ENCODE measurements at regions not wholly inside any gene's neighbourhood (a gene's known extent, or its start where the extent isn't known, plus 50 kb on each side); places are given as distances from the start of the nearest gene placed in this dataset.
"Not testable (repeated sequence)": the region's sequence is repeated elsewhere in the genome, so short reads cannot be mapped to it uniquely, and the experiment has no call there.

DNA sequence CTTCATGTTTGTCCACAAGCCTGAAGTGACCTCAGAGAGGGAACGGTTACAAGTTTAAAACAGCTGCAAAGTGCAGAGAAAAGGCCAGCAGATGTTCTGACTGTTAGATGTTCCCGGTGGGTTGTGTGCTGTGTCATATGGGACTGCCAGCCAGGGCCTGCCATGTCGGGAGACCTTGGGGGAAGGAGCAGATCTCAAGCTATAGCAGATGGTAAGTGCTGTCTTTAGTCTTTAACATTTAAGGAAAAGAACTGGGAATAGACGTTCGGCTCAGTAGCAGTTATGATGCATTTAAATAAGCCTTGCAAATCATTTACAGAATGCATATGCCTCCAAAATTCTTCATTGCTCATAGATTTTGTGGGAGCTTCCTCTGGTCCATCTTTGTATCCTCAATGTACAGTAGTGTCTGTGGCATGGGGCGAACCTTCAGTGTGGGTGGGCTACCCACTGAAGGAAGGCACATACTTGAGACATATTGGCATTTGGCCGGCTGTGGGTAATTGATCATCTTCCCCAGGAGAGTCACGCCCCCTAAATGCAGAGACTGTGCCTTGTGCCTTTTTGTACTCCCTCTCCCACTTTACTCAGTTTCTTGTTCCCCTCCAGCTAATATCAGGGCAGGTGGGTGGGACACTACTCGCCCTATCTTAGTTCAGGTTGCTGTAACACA lies 131.9 kb downstream of the NPIPB5 start:
- Mint-ChIP-seq H3K4me3 (no peak overlapping the region), H3K27me3 (no peaks in the 10 kb centered on the region), H3K27ac (no peak overlapping the region), H3K9me3 (ENCODE audit: insufficient read depth) (no peaks in the 10 kb centered on the region), H3K4me1 (no peaks in the 10 kb centered on the region)
- Histone ChIP-seq H3K4me3 (ENCODE audit: control extremely low read depth in 1 of 5, extremely low read depth in 1 of 5, insufficient read depth in 1 of 5, low read depth in 2 of 5, low read length in 4 of 5) (no peak overlapping the region), H3K9me3 (ENCODE audit: control extremely low read depth in 1 of 3, control insufficient read depth in 2 of 3, insufficient read depth in 1 of 3, low read length in 2 of 3) (peaks cover under 1 to 3% (median 1%) of the 10 kb centered on the region in 3 donors), H3K4me1 (ENCODE audit: control insufficient read depth in 2 of 2, insufficient read depth in 2 of 2, low read length in 2 of 2) (no peaks in the 10 kb centered on the region), H3K27ac (ENCODE audit: low read length in 2 of 2) (no peak overlapping the region), H2AFZ (ENCODE audit: insufficient read depth, low read depth, low read length, poor library complexity, severe bottlenecking) (no peak overlapping the region), H3K79me2 (ENCODE audit: control insufficient read depth, insufficient read depth, low read length) (no peaks in the 10 kb centered on the region), H3K9ac (ENCODE audit: low read length) (no peak overlapping the region), H3K4me2 (replicated peaks; ENCODE audit: low read depth, low read length, poor library complexity, severe bottlenecking) (no peak overlapping the region), H3K36me3 (replicated peaks in 1 of 2; ENCODE audit: control extremely low read depth in 1 of 2, control insufficient read depth in 1 of 2, extremely low read depth in 1 of 2, insufficient read depth in 2 of 2, low read length in 1 of 2) (no peaks in the 10 kb centered on the region), H3K27me3 (replicated peaks in 1 of 4; ENCODE audit: control extremely low read depth in 1 of 4, control insufficient read depth in 3 of 4, insufficient read depth in 4 of 4, low read length in 3 of 4) (peaks cover 0 to 21% (median 15%) of the 10 kb centered on the region in 4 experiments), H4K20me1 (ENCODE audit: control insufficient read depth, insufficient read depth, low read length, poor library complexity, severe bottlenecking) (no peaks in the 10 kb centered on the region)
- WGBS (ENCODE audit: insufficient coverage), result 84% methylated on average over 8 of the region's 9 CpGs
- ATAC-seq (ENCODE audit: low read depth) (no peak), DNase-seq (no peak)
- CTCF ChIA-PET, result no interaction called here
- intact Hi-C loops (cut with micrococcal nuclease), result no loop called here
- TF ChIP-seq, protein P1, sequence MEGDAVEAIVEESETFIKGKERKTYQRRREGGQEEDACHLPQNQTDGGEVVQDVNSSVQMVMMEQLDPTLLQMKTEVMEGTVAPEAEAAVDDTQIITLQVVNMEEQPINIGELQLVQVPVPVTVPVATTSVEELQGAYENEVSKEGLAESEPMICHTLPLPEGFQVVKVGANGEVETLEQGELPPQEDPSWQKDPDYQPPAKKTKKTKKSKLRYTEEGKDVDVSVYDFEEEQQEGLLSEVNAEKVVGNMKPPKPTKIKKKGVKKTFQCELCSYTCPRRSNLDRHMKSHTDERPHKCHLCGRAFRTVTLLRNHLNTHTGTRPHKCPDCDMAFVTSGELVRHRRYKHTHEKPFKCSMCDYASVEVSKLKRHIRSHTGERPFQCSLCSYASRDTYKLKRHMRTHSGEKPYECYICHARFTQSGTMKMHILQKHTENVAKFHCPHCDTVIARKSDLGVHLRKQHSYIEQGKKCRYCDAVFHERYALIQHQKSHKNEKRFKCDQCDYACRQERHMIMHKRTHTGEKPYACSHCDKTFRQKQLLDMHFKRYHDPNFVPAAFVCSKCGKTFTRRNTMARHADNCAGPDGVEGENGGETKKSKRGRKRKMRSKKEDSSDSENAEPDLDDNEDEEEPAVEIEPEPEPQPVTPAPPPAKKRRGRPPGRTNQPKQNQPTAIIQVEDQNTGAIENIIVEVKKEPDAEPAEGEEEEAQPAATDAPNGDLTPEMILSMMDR (IDR thresholded peaks at IDR 0.05), result no peak
- POLR2A ChIA-PET, result no interaction called here

DNA sequence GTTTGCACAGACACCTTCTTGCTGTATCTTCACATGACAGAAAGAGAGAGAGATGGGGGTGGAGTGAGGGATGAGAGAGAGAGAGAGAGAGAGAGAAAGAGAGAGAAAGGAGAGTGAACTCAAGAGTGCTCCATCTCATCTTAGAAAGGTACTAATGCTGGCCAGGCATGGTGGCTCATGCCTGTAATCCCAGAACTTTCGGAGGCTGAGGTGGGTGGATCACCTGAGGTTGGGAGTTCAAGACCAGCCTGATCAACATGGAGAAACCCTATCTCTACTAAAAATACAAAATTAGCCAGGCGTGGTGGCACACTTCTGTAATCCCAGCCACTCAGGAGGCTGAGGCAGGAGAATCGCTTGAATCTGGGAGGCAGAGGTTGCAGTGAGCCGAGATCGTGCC lies 132.5 kb downstream of the NPIPB5 start:
- H3K9me3 Mint-ChIP-seq (ENCODE audit: insufficient read depth); intact Hi-C loops (cut with micrococcal nuclease); H3K27ac ChIP-seq (ENCODE audit: low read length in 2 of 2); H3K4me3 Mint-ChIP-seq; CTCF ChIA-PET; H3K4me1 ChIP-seq (ENCODE audit: control insufficient read depth in 2 of 2, insufficient read depth in 2 of 2, low read length in 2 of 2); H3K79me2 ChIP-seq (ENCODE audit: control insufficient read depth, insufficient read depth, low read length); H3K4me2 ChIP-seq (replicated peaks; ENCODE audit: low read depth, low read length, poor library complexity, severe bottlenecking); H3K27me3 Mint-ChIP-seq; DNase-seq; H3K27ac Mint-ChIP-seq; H3K9ac ChIP-seq (ENCODE audit: low read length); ATAC-seq (ENCODE audit: low read depth); H3K9me3 ChIP-seq (ENCODE audit: control extremely low read depth in 1 of 3, control insufficient read depth in 2 of 3, insufficient read depth in 1 of 3, low read length in 2 of 3); H4K20me1 ChIP-seq (ENCODE audit: control insufficient read depth, insufficient read depth, low read length, poor library complexity, severe bottlenecking); H3K4me3 ChIP-seq (ENCODE audit: control extremely low read depth in 1 of 5, extremely low read depth in 1 of 5, insufficient read depth in 1 of 5, low read depth in 2 of 5, low read length in 4 of 5); H2AFZ ChIP-seq (ENCODE audit: insufficient read depth, low read depth, low read length, poor library complexity, severe bottlenecking); H3K4me1 Mint-ChIP-seq; H3K36me3 ChIP-seq (replicated peaks in 1 of 2; ENCODE audit: control extremely low read depth in 1 of 2, control insufficient read depth in 1 of 2, extremely low read depth in 1 of 2, insufficient read depth in 2 of 2, low read length in 1 of 2); POLR2A ChIA-PET: not testable (repeated sequence)
- 96% methylated on average over 3 of the region's 5 CpGs for WGBS (ENCODE audit: insufficient coverage)
- peaks cover 0 to 21% (median 17%) of the 10 kb centered on the region in 4 experiments for H3K27me3 ChIP-seq (replicated peaks in 1 of 4; ENCODE audit: control extremely low read depth in 1 of 4, control insufficient read depth in 3 of 4, insufficient read depth in 4 of 4, low read length in 3 of 4)

Data from B cell (primary cell).